HG03159 (cell line): ENCODE measurements at regions not wholly inside any gene's neighbourhood (a gene's known extent, or its start where the extent isn't known, plus 50 kb on each side); places are given as distances from the start of the nearest gene placed in this dataset.
"Not testable (repeated sequence)": the region's sequence is repeated elsewhere in the genome, so short reads cannot be mapped to it uniquely, and the experiment has no call there.

Source experiments
- ATAC-seq: cut with Tn5 transposase; IDR thresholded peaks from one replicate; pipeline ENCODE4 v1.9.1; 2021; ENCODE audit warnings: mild to moderate bottlenecking, moderate library complexity; ENCODE audit not compliant: unreplicated experiment

GRCh38 chr20:1845163-1845523 is 50.1 kb upstream of the SIRPA start:
- no peak for ATAC-seq

- peak; percentile 94 for ATAC-seq
These were observed 50.7 kb upstream of the SIRPA start for GRCh38 chr20:1844325-1845162.

- no peak for ATAC-seq
These were observed 52.9 kb upstream of the SIRPA start for GRCh38 chr20:1842281-1842680.

DNA sequence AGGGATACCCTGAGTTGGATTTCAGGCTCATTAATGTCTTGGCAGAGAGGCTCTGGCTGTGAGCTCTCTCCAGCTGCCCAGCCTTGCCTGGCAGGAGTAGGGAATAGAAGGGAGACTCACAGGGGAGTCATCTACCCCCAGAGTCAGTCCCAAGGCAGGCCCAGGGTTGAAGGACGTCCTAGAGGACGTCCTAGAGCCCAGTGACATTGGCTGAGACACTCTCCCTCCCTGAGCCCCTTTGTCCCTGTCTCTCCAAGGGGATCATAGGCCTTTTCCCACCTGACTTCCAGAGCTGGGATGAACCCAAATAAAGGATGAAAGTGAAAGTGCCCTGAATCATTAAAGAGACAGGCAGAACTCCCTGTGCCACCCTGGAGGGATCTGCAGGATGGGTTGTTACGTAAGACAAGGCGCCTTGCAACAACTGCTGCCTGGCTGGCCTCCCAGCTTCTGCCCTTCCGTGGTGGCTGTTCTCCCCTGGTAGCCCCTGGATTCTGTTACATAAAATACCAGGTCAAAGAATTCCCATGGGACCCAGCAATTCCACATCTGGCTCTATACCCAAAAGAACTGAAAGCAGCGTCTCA is 53.6 kb upstream of the SIRPA start:
- no peak for ATAC-seq

GRCh38 chr20:1840817-1841553 is 54.2 kb upstream of the SIRPA start:
- no peak for ATAC-seq

- ATAC-seq = not testable (repeated sequence)
These were observed 55.6 kb upstream of the SIRPA start for GRCh38 chr20:1839376-1840317.

GRCh38 chr20:1838556-1839279 is 56.5 kb upstream of the SIRPA start:
- ATAC-seq = no peak

GRCh38 chr20:1835186-1836035 is 59.8 kb upstream of the SIRPA start:
- ATAC-seq = no peak

- no peak for ATAC-seq
These were observed 61.2 kb upstream of the SIRPA start for GRCh38 chr20:1833728-1834726.

- no peak for ATAC-seq
These were observed 62.0 kb upstream of the SIRPA start for GRCh38 chr20:1833216-1833615.

- ATAC-seq = no peak
These were observed 62.6 kb upstream of the SIRPA start for GRCh38 chr20:1832634-1833033.

GRCh38 chr20:1831606-1832005 is 63.6 kb upstream of the SIRPA start:
- no peak for ATAC-seq

DNA sequence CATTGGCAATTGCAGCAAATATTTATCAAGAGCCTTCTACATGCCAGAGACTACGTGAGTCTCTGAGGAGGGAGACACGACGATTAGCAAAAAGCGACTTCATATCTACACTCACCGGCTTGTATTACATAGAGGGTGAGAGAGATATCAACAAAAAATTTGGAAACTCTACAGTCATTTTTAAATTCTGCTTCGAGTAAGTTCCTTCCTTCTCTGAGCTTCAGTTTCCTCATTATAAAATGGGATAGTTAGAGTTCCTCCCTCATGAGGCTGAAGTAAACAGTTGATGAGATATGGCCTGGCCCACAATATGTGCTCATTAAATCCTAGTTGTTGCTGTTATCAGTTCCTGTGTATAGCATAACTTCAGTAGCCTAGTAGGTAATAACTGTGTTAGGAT is 64.1 kb upstream of the SIRPA start:
- no peak for ATAC-seq

- ATAC-seq = no peak
These were observed 65.0 kb upstream of the SIRPA start for GRCh38 chr20:1830240-1830639.

GRCh38 chr20:1829531-1829930 is 65.7 kb upstream of the SIRPA start:
- ATAC-seq = no peak

DNA sequence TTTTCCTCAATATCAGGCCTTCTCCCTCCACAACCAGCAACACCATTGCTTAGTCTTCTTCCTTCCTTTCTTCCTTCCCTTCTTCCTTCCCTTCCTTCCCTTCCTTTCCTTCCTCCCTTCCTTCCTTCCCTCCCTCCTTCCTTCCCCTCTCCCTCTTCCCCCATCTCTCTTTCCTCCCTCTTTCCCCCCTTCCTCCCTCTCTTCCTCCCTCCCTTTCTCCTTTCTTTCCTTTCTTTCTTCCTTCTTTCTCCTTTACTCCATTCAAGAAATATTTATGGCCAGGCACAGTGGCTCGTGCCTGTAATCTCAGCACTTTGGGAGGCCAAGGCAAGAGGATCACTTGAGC is 66.4 kb upstream of the SIRPA start:
- no peak for ATAC-seq

GRCh38 chr20:1827974-1828785 is 67.0 kb upstream of the SIRPA start:
- no peak for ATAC-seq
